Central memory CD8-positive, alpha-beta T cell (primary cell): ENCODE measurements at regions not wholly inside any gene's neighbourhood (a gene's known extent, or its start where the extent isn't known, plus 50 kb on each side); places are given as distances from the start of the nearest gene placed in this dataset.
"Not testable (repeated sequence)": the region's sequence is repeated elsewhere in the genome, so short reads cannot be mapped to it uniquely, and the experiment has no call there.

Source experiments
- ATAC-seq: fragments of 150-1000 bp; cut with Tn5 transposase; replicated peaks from 2 replicates; pipeline ENCODE4 v1.10.0; 2022; ENCODE audit warnings: mild to moderate bottlenecking, moderate FRiP score, moderate number of reproducible peaks; ENCODE audit not compliant: poor library complexity, severe bottlenecking; ENCODE audit errors: extremely low read depth
- DNase-seq, 2 donors: peaks; one replicate each; pipeline ENCODE4 v3.0.0; 2021; ENCODE audit warnings: low spot score in 2 of 2
- H3K27ac Mint-ChIP-seq: one replicate; pipeline ENCODE4 v1.8.0; 2022; ENCODE audit warnings: low read depth, mild to moderate bottlenecking, moderate library complexity, mixed read lengths
- H3K27me3 Mint-ChIP-seq: one replicate; pipeline ENCODE4 v1.8.0; 2022; ENCODE audit warnings: mixed read lengths
- H3K36me3 Mint-ChIP-seq: one replicate; pipeline ENCODE4 v1.8.0; 2022; ENCODE audit warnings: mild to moderate bottlenecking, moderate library complexity, mixed read lengths; ENCODE audit not compliant: insufficient read depth
- H3K4me1 Mint-ChIP-seq: one replicate; pipeline ENCODE4 v1.8.0; 2022; ENCODE audit warnings: mixed read lengths
- H3K4me3 Mint-ChIP-seq: one replicate; pipeline ENCODE4 v1.8.0; 2022; ENCODE audit warnings: mild to moderate bottlenecking, moderate library complexity, mixed read lengths
- H3K9me3 Mint-ChIP-seq: one replicate; pipeline ENCODE4 v1.8.0; 2022; ENCODE audit warnings: mixed read lengths

DNA sequence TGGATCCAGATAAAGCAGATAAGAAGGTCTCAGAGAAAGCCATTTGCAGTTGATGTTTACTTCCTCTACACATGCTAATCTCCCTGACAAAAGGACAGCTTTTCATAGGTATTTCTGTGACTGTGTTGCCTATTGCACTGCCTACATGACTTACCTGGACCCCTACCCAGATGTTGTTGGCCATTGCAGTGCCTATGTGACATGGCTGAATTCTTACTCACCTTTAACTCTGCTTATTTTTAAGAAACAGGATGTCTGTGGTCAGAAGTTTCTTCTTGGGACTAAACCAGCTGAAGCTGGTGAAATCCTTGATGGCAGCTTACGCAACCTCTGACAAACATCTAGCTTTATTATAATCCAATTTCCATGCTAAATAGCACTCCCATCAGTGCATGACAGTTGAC lies 50.7 kb downstream of the PPIAL4D start:
- not testable (repeated sequence) for DNase-seq, H3K27ac Mint-ChIP-seq, H3K4me1 Mint-ChIP-seq, H3K27me3 Mint-ChIP-seq, H3K4me3 Mint-ChIP-seq, H3K9me3 Mint-ChIP-seq, H3K36me3 Mint-ChIP-seq
- peak; percentile 70 for ATAC-seq

DNA sequence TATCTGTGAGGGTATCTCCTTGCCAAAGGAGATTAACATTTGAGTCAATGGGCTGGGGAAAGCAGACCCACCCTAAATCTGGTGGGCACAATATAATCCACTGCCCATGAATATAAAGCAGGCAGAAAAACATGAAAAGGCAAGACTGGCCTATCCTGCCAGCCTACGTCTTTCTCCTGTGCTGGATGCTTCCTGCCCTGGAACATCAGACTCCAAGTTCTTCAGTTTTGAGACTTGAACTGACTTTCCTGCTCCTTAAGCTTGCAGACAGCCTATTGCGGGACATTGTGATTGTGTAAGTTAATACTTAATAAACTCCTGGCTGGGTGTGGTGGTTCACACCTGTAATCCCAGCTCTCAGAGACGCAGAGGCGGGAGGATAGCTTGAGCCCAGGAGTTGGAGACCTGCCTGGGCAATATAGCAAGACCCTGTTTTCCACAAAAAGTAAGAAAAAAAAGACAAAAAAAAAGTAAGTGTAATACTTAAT lies 52.4 kb downstream of the PPIAL4D start:
- not testable (repeated sequence) for H3K4me1 Mint-ChIP-seq

DNA sequence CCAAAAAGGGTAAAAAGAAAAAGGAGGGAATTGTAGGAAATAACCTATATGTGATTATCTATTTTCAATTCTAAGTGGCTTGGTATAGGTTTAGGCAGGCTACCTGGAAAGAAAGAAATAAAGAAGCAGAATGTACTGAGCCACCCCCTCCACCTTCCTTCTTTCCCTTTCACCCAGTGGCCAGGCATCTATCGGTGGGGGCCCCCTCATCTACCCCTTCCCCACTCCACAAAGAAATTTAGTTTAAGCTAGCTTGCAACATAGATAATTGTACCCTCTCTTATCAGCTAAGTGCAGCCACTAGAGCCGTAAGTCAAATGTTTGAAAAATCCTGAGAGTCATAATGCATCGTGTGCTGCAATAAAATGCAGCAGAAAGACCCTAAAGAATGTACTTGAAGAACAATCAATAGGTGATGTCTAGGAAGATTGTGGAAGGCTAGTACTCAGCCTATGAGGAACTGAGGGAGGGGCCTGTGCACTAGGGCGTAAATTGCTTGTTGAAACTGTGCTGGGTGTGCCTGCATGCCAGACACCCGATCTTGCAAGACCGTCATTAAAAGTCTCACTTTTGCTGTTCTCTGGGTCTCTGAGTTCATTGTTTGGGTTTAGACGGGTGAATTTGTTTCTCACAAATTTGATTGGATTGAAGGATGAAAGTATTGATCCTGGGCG lies 53.0 kb downstream of the PPIAL4D start:
- H3K27me3 Mint-ChIP-seq, DNase-seq, H3K4me1 Mint-ChIP-seq, H3K36me3 Mint-ChIP-seq, H3K9me3 Mint-ChIP-seq, H3K4me3 Mint-ChIP-seq: not testable (repeated sequence)
- peak; percentile 31 for ATAC-seq
- H3K27ac Mint-ChIP-seq, result peak overlapping the region; percentile 32

More for the DNA sequence above, 52.4 kb downstream of the PPIAL4D start:
- not testable (repeated sequence) for ATAC-seq, DNase-seq, H3K4me3 Mint-ChIP-seq, H3K36me3 Mint-ChIP-seq, H3K27me3 Mint-ChIP-seq, H3K9me3 Mint-ChIP-seq
- H3K27ac Mint-ChIP-seq, result peak overlapping the region; percentile 32

DNA sequence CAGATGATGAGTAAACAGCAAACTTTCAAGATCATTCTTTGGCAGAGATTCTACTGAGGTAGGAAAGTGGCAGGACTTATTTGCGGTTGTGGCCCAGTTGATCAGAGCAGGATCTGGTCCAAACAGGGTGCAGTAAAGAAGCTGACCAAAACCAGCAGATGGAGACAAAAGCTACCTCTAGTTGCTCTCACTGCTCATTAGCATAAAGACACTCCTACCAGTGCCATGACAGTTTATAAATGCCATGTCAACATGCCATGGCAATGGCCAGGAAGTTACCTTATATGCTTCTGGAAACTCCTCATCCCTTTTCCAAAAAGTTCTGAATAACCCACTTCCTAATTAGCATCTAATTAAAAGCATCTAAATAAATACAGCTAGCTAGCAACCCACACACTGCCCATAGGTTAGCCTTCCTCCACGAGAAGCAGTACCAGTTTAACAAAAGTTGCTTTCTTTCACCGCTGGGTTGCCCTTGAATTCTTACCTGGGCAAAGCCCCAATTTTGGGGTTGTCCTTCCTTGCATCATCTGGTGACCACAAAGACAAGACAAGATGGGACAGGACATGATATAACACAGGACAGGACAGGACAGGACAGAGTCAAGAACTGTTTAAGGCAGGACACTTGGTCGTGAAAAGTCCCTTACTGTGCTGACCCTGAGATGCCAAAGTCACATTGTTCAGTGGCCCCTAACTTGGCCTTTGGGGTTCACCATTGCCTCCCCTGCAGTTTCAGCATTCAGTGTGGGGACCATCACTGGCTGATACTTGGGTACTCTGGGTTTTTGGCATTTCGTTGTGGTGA lies 59.2 kb downstream of the PPIAL4D start:
- H3K36me3 Mint-ChIP-seq, H3K4me1 Mint-ChIP-seq, H3K27me3 Mint-ChIP-seq, H3K4me3 Mint-ChIP-seq, H3K27ac Mint-ChIP-seq, DNase-seq, H3K9me3 Mint-ChIP-seq: not testable (repeated sequence)
- peak; percentile 98 for ATAC-seq

DNA sequence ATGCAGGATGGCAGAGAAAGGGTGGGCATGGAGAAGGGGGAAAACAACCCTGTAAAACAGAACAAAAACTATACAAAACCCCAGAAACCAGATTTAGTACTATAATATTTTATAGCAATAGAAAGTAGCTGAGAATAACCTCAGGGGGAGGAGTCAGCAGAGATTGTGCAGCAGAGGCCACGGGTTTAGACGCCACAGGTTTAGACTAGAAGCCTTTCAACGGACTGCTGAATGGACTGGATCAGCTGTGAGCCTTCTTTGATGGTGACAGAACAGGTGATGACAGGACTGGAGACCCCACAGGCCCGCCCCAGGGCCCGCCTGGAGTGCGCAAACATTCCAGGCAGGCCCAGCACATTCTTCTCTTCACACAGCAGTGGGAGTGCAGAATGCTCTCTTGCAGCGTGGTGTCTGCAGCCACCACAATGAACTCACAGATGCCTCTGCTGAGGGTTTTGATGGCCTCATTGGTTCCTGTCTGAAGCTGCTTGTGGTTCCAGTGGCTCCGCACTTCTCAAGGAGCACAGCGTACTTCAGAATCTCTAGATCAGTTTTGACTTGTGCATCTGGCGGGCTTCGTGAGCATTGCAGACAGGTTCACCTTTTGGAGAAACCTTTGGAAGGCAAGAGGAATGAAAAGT lies 65.6 kb downstream of the PPIAL4D start:
- H3K9me3 Mint-ChIP-seq, result not testable (repeated sequence)

DNA sequence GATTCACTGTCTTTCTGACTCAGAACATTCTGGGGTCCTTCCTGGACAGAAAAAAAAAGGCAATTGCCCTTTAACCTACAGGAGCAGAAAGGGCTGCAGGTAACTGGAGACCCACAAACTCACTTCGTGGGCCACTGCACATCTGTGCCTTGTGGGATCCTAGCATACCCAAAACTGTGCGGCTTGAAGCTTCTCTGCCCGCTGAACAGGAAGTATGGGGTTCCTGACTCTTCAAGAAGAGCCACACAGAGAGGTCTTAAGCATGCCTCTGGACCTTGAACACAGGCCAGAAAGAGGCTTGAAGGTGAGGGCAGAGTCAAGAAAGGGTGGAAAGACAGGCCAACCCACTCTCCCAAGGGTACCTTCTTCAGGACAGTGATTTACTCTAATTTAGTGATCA lies 67.6 kb downstream of the PPIAL4D start:
- not testable (repeated sequence) for H3K27me3 Mint-ChIP-seq

More for the DNA sequence above, 65.6 kb downstream of the PPIAL4D start:
- not testable (repeated sequence) for H3K36me3 Mint-ChIP-seq, H3K27me3 Mint-ChIP-seq, H3K4me1 Mint-ChIP-seq, H3K4me3 Mint-ChIP-seq, DNase-seq, H3K27ac Mint-ChIP-seq
- ATAC-seq, result peak; percentile 84

DNA sequence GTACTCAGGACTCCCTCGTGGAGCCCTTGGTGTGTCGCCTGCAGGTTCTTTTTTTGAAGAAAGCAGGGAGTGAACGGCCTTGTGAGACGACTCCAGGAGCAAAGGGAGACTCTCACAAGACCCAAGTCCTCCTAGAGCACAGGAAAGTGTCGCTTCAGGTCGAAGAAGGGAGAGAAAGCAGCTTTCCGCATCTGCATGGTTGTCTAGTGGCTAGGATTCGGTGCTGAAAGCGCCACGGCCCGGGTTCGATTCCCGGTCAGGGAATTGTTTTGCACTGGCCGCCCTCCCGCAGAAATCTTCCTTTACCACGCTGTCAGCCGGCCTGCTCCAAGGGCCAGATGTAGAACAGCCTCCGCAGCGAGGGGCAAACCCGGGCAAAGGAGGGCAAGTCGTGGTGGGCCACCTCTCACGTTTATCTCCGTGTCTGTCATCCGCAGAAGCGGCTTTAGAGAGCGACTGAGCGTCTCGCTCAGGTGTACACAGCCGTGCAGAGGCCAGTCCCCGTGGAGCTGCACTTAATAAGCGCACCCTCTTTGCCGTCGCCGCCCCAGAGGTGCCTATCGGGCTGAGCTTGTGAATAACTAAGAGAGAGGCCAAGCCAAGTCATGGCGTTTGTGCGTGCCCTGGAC lies 72.6 kb downstream of the FAM72D start:
- not testable (repeated sequence) for H3K27me3 Mint-ChIP-seq, H3K27ac Mint-ChIP-seq, H3K4me3 Mint-ChIP-seq, H3K36me3 Mint-ChIP-seq, H3K9me3 Mint-ChIP-seq, DNase-seq, H3K4me1 Mint-ChIP-seq
- peak; percentile 36 for ATAC-seq

More for the DNA sequence above, 67.6 kb downstream of the PPIAL4D start:
- not testable (repeated sequence) for H3K9me3 Mint-ChIP-seq, H3K4me3 Mint-ChIP-seq, H3K4me1 Mint-ChIP-seq, DNase-seq, ATAC-seq, H3K27ac Mint-ChIP-seq, H3K36me3 Mint-ChIP-seq

DNA sequence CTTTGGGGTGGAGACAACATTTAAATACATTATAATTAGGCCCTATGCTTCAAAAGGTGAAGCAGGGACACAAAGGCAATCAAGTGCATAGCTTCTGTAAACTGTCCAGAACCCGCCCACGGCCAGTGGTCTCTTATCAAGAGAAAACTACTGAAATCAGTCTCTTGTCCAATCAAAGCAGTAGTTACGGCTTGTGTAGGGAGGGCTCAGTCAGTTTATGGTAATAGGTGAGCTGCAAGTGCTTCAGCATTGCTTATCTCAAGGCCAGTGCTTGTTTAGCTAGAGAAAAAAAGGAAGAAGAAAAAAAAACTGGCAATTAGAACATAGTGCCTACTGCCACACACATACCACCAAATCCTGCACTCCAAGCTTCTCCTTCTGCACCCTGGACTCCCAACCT lies 68.6 kb downstream of the FAM72D start:
- H3K27ac Mint-ChIP-seq, H3K36me3 Mint-ChIP-seq, DNase-seq, H3K4me3 Mint-ChIP-seq, ATAC-seq, H3K27me3 Mint-ChIP-seq, H3K4me1 Mint-ChIP-seq, H3K9me3 Mint-ChIP-seq: not testable (repeated sequence)
